CD4-positive, alpha-beta T cell treated with Interleukin-15 for 4 hours (primary cell): ENCODE measurements at regions not wholly inside any gene's neighbourhood (a gene's known extent, or its start where the extent isn't known, plus 50 kb on each side); places are given as distances from the start of the nearest gene placed in this dataset.
"Not testable (repeated sequence)": the region's sequence is repeated elsewhere in the genome, so short reads cannot be mapped to it uniquely, and the experiment has no call there.

ENCODE experiments used
- DNase-seq: peaks from one replicate; pipeline ENCODE4 v3.0.0-alpha.2; 2020; ENCODE audit warnings: low spot score

DNA sequence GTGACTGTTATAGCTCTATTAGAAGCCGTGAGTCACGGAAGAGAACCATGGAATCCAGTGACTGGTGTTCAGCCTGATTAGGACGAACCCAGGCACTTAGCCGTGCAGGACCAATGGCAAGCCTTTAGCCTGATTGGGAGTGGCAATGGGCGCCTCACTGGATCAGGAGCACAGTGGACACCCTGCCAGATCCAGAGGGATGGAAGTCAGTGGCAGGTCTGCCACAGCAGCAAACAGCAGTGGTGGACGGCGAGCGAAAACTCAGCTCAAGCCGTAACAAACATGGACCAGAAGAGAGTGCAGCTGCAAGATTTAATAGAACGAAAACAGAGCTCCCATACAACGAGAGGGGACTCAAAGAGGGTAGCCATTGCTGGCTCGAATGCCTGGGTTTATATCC, 1326.5 kb downstream of the ADGRL3 start:
- DNase-seq = no peak

GRCh38 chr4:62523256-62523655, 1323.1 kb downstream of the ADGRL3 start:
- DNase-seq = no peak

DNA sequence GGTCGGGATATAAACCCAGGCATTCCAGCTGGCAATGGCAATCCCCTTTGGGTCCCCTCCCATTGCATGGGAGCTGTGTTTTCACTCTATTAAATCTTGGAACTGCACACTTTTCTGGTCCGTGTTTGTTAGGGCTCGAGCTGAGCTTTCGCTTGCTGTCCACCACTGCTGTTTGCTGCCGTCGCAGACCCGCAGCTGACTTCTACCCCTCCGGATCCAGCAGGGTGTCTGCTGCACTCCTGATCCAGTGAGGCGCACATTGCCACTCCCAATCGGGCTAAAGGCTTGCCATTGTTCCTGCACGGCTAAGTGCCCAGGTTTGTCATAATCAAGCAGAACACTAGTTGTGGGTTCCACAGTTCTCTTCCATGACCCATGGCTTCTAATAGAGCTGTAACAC, 1322.1 kb downstream of the ADGRL3 start:
- DNase-seq = no peak

- no peak for DNase-seq
These were observed 1317.6 kb downstream of the ADGRL3 start for GRCh38 chr4:62517716-62518115.

- DNase-seq = no peak
These were observed 1313.2 kb downstream of the ADGRL3 start for GRCh38 chr4:62513306-62513705.

- DNase-seq = no peak
These were observed 1312.1 kb downstream of the ADGRL3 start for GRCh38 chr4:62512271-62512670.

DNA sequence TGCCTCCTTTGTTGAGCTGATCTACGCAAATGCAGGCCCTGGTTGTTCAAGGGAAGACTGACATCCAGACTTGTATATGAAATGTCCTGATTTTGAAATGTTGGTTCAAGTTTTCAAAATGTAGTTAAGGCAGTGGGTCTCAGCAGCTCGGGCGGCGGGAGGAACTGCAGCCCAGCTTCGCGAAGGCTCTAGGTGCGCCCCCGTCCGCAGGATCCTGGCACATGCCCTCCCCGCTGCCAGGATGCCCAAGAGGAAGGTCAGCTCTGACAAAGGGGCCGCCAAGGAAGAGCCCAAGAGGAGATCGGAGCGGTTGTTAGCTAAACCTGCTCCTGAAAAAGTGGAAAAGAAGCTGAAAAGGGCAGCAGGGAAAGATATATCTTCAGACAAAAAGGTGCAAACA, 1310.1 kb downstream of the ADGRL3 start:
- no peak for DNase-seq

DNA sequence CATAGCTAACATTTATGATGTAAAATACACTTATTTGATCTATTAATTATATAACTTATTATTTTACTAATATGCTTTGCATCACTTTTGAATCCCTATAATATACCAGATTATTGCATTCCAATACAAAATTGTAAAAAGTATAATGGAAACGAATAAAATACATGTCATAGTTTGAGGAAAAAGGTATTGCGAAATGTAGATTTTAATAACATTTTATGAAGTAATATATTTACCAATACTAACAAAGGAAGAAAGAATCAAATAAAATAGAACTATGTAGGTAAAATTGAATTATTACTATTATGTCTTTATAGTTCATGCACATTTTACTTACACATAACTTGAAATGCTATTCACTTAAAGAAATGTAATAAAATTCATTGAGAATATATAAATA, 1300.2 kb downstream of the ADGRL3 start:
- DNase-seq = no peak

GRCh38 chr4:62495032-62495431, 1294.9 kb downstream of the ADGRL3 start:
- no peak for DNase-seq

- DNase-seq = not testable (repeated sequence)
These were observed 1291.6 kb downstream of the ADGRL3 start for GRCh38 chr4:62491756-62492155.

GRCh38 chr4:62490635-62491034, 1290.5 kb downstream of the ADGRL3 start:
- no peak for DNase-seq

- no peak for DNase-seq
These were observed 1286.9 kb downstream of the ADGRL3 start for GRCh38 chr4:62487016-62487415.

DNA sequence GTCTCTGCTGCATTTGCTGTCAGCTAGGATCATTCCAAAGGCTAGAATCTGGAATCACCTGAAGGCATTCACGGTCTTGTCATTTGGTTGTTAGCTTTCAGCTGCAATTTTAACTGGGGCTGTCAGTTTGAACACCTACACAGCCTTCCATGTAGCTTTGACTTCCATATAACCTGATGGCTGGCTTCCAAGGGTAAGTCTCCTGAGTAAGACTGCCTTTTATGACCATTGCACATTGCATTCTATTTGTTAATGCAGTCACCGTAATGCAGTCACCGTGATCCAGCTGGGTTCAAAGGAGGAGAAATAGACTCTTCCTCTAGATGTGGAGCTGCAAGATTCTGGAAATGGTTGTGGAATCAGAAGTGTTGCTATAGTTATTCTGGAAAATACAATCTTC, 1284.2 kb downstream of the ADGRL3 start:
- no peak for DNase-seq

- no peak for DNase-seq
These were observed 1282.2 kb downstream of the ADGRL3 start for GRCh38 chr4:62482355-62482754.

DNA sequence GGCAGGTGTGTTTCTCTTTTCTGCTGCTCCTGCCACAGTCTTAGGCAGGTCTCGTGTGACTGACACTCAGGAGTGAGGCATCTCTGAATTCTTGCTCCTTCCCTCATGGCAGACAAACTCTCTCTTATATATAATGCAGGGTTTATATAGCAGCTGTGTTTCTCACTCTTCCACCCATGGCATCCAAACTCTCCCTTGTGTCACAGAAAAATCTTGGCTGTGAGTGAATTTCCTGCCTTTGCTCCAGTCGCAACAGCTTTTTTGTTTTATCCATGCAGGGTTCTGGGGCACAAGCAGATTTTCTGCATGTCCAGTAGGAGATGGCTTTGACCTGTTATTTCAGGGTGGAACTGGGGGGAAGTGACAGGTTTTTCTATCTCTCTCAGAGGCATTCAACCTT, 1275.5 kb downstream of the ADGRL3 start:
- DNase-seq = no peak

GRCh38 chr4:62474802-62475201, 1274.7 kb downstream of the ADGRL3 start:
- DNase-seq = no peak

DNA sequence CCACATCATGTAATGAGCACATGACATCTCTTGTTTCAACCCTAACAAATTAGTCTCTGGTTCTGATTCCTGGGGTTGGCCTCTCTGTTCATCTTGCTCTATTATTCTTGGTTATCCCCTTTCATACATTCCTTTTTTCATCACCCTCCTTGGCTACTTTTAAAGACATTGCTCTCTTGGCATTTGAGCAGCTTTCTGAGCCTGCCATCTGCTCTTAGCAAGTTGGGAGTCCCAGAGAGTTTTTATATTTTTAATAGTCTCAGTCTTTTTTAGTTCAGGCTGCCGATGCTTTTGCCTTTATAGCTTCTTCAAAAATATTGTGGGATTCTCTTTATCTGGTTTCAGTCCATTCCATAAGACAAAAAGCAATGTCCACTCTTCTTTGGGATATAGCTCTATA, 1270.9 kb downstream of the ADGRL3 start:
- DNase-seq = no peak

DNA sequence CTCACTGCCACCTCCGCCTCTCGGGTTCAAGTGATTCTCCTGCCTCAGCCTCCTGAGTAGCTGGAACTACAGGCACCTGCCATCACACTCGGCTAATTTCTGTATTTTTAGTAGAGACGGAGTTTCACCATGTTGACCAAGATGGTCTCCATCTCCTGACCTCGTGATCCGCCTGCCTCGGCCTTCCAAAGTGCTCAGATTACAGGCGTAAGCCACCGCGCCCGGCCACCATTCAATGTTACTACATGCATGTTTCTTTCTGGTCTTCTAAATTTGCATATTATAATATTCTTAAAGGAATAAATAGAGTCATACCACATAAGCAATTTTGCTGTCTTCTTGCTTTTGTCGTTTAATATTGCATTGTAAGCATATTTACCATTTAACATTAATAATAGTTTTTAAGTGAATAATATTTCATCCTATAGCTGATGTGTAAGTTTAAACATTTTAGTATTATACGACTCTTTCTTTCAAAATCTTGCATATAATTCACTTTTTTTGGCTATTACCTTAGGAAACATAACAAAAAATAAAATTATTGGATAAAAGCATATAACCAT, 1270.4 kb downstream of the ADGRL3 start:
- DNase-seq = no peak

GRCh38 chr4:62470020-62470419, 1269.9 kb downstream of the ADGRL3 start:
- no peak for DNase-seq

DNA sequence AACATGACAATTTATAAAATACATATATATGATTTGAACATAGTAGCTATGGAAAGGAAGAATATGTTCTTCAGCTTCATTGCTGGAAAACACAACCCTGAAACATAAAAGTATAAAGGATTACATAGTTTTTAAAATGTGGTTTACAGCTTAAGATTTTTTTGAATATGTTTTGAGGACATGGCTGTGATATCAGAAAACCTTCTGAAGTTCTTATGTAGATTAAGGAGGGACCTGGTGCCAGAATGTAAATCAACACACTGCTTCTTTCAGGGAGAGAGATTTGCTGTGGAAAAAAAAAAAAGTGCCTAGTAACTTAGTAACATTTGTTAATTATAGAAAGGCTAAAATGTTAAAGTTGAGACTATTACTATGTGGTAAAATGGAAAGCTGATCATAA, 1261.8 kb downstream of the ADGRL3 start:
- no peak for DNase-seq

GRCh38 chr4:62460329-62460728, 1260.2 kb downstream of the ADGRL3 start:
- no peak for DNase-seq

- no peak for DNase-seq
These were observed 1257.2 kb downstream of the ADGRL3 start for GRCh38 chr4:62457356-62457755.

- DNase-seq = no peak
These were observed 1255.7 kb downstream of the ADGRL3 start for GRCh38 chr4:62455871-62456270.

- DNase-seq = no peak
These were observed 1254.4 kb downstream of the ADGRL3 start for GRCh38 chr4:62454535-62454934.

GRCh38 chr4:62450740-62451139, 1250.6 kb downstream of the ADGRL3 start:
- no peak for DNase-seq
